Activated T-helper 17 cell treated with anti-CD3 and anti-CD28 coated beads, Interleukin-2, amount 50 U/mL, for 72 hours (primary cell): ENCODE measurements at regions not wholly inside any gene's neighbourhood (a gene's known extent, or its start where the extent isn't known, plus 50 kb on each side); places are given as distances from the start of the nearest gene placed in this dataset.
"Not testable (repeated sequence)": the region's sequence is repeated elsewhere in the genome, so short reads cannot be mapped to it uniquely, and the experiment has no call there.

Source experiments
- ATAC-seq: fragments of 150-1000 bp; cut with Tn5 transposase; replicated peaks from 2 replicates; pipeline ENCODE4 v1.10.0; 2021; ENCODE audit warnings: mild to moderate bottlenecking, moderate library complexity
- H3K27ac Mint-ChIP-seq: one replicate; pipeline ENCODE4 v1.8.0; 2022; ENCODE audit warnings: mixed read lengths
- H3K27me3 Mint-ChIP-seq: one replicate; pipeline ENCODE4 v1.8.0; 2022; ENCODE audit warnings: mixed read lengths
- H3K36me3 Mint-ChIP-seq: one replicate; pipeline ENCODE4 v1.8.0; 2022; ENCODE audit warnings: low read depth, mild to moderate bottlenecking, mixed read lengths
- H3K4me1 Mint-ChIP-seq: one replicate; pipeline ENCODE4 v1.8.0; 2022; ENCODE audit warnings: mixed read lengths
- H3K4me3 Mint-ChIP-seq: one replicate; pipeline ENCODE4 v1.8.0; 2022; ENCODE audit warnings: mild to moderate bottlenecking, mixed read lengths
- H3K9me3 Mint-ChIP-seq: one replicate; pipeline ENCODE4 v1.8.0; 2022; ENCODE audit warnings: mixed read lengths

- not testable (repeated sequence) for H3K9me3 Mint-ChIP-seq, H3K36me3 Mint-ChIP-seq, H3K27ac Mint-ChIP-seq, ATAC-seq, H3K27me3 Mint-ChIP-seq, H3K4me1 Mint-ChIP-seq, H3K4me3 Mint-ChIP-seq
These were observed 99.7 kb upstream of the ARG1 start for GRCh38 chr6:131473303-131473702.

DNA sequence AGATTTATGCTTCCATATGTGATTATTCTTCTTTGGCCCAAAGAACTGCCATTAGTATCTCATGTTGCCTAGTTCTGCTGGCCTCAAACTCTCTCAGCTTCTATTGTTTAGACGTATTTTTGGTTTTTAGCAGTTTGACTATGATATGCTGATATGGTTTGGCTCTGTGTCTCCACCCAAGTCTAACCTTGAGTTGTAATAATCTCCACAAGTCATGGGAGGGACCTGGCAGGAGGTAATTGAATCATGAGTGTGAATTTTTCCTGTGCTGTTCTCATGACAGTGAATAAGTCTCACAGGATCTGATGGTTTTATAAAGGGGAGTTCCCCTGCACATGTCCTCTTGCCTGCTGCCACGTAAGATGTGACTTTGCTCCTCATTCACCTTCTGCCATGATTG lies 96.7 kb upstream of the ARG1 start:
- no peak overlapping the region for H3K27ac Mint-ChIP-seq
- no peaks in the 10 kb centered on the region for H3K36me3 Mint-ChIP-seq
- no peaks in the 10 kb centered on the region for H3K4me1 Mint-ChIP-seq
- no peaks in the 10 kb centered on the region for H3K27me3 Mint-ChIP-seq
- no peak overlapping the region for H3K4me3 Mint-ChIP-seq
- no peaks in the 10 kb centered on the region for H3K9me3 Mint-ChIP-seq
- ATAC-seq, result no peak

DNA sequence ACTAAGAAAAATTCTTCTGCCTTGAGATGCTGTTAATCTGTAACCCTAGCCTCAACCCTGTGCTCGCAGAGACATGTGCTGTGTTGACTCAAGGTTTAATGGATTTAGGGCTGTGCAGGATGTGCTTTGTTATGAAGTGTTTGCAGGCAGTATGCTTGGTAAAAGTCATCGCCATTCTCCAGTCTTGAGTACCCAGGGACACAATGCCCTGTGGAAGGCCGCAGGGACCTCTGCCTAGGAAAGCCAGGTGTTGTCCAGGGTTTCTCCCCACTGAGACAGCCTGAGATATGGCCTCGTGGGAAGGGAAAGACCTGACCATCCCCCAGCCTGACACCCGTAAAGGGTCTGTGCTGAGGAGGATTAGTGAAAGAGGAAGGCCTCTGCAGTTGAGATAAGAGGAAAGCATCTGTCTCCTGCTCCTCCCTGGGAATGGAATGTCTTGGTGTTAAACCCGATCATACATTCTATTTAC lies 94.2 kb upstream of the ARG1 start:
- H3K36me3 Mint-ChIP-seq, H3K4me1 Mint-ChIP-seq, ATAC-seq, H3K27me3 Mint-ChIP-seq, H3K4me3 Mint-ChIP-seq, H3K27ac Mint-ChIP-seq, H3K9me3 Mint-ChIP-seq: not testable (repeated sequence)

DNA sequence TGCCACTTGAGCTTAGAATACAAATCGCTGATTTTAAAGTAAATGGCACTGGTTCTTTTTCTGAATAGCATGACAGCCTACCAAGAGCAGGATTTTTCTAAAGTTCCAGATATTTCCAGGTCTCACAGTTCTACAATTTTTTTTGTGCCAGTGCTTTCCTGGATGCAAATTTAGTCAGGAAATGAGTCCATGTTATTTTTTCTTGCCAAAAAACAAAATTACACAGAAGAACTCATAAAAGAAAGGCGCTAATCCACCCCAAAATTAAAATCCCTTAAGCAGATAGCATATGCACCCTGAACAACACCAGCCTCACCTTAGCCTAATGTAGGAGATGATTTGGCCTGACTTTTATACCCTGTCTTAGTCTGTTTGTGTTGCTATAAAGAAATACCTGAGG lies 86.4 kb upstream of the ARG1 start:
- H3K36me3 Mint-ChIP-seq, result no peaks in the 10 kb centered on the region
- no peaks in the 10 kb centered on the region for H3K4me1 Mint-ChIP-seq
- H3K9me3 Mint-ChIP-seq, result peaks cover 3% of the 10 kb centered on the region
- H3K27ac Mint-ChIP-seq, result no peak overlapping the region
- no peaks in the 10 kb centered on the region for H3K27me3 Mint-ChIP-seq
- no peak for ATAC-seq
- no peak overlapping the region for H3K4me3 Mint-ChIP-seq

GRCh38 chr6:131488780-131489179 lies 84.2 kb upstream of the ARG1 start:
- H3K4me3 Mint-ChIP-seq, result no peak overlapping the region
- no peak for ATAC-seq
- H3K36me3 Mint-ChIP-seq, result no peaks in the 10 kb centered on the region
- H3K27me3 Mint-ChIP-seq, result no peaks in the 10 kb centered on the region
- no peak overlapping the region for H3K27ac Mint-ChIP-seq
- H3K4me1 Mint-ChIP-seq, result no peaks in the 10 kb centered on the region
- peaks cover 3% of the 10 kb centered on the region for H3K9me3 Mint-ChIP-seq

DNA sequence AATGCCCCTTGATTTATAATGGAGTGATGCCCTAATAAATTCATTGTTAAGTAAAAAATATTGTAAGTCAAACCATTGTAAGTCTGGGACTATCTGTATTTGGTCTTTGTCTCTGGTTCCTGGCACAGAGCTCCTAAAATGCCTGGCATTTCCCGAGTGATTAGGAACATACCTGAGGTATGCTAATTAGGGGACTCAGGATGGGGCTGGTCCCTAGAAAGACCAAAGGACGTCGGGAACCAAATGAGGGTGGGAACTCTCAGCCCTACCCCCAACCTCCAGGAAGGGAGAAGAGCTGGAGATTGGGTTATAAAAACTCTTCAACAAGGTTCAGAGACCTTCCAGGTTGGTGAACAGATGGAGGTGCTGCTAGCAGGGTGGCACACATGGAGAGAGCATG lies 82.6 kb upstream of the ARG1 start:
- Mint-ChIP-seq H3K36me3 (no peaks in the 10 kb centered on the region), H3K9me3 (no peaks in the 10 kb centered on the region), H3K4me3 (no peak overlapping the region), H3K27ac (no peak overlapping the region), H3K27me3 (no peaks in the 10 kb centered on the region), H3K4me1 (no peaks in the 10 kb centered on the region)
- ATAC-seq, result no peak

DNA sequence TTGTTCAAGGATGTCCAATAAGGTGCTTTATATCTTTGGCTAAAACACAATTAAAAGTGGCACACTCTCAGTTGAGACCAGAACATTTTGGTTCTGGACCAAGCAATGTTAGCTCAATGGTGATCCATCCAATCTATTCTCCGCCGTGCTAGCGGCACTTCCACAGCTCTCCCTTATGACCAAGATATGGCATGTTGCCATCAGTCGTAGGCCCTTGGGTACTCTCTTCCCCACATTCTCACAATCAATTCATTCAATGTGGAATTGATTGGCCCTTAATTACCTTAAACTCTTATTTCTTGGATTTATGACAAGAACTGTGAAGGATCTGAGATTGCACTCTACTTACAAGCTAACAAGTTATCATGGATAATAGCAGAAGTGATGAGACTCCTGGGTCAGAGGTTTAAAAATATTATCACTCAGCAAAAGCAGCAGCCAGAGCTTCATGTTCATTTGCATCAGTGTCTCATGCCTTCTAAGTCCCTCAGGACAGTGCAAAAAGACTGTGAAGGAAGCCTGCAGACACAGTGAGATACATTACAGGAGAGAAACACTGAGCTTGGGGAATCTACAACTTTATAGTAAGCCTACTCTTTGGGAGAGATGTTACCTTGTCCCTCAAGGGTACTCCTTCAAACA lies 80.0 kb upstream of the ARG1 start:
- Mint-ChIP-seq H3K27me3 (no peaks in the 10 kb centered on the region), H3K36me3 (no peaks in the 10 kb centered on the region), H3K4me3 (no peak overlapping the region), H3K9me3 (peaks cover 5% of the 10 kb centered on the region), H3K4me1 (no peaks in the 10 kb centered on the region), H3K27ac (no peak overlapping the region)
- ATAC-seq, result no peak

GRCh38 chr6:131504387-131504786 lies 68.6 kb upstream of the ARG1 start:
- H3K27ac Mint-ChIP-seq, H3K27me3 Mint-ChIP-seq, H3K36me3 Mint-ChIP-seq, H3K4me3 Mint-ChIP-seq, ATAC-seq, H3K9me3 Mint-ChIP-seq, H3K4me1 Mint-ChIP-seq: not testable (repeated sequence)

- no peaks in the 10 kb centered on the region for H3K4me1 Mint-ChIP-seq
- no peaks in the 10 kb centered on the region for H3K9me3 Mint-ChIP-seq
- no peak for ATAC-seq
- no peak overlapping the region for H3K4me3 Mint-ChIP-seq
- H3K27ac Mint-ChIP-seq, result no peak overlapping the region
- H3K27me3 Mint-ChIP-seq, result no peaks in the 10 kb centered on the region
- no peaks in the 10 kb centered on the region for H3K36me3 Mint-ChIP-seq
These were observed 62.9 kb upstream of the ARG1 start for GRCh38 chr6:131510094-131510493.

GRCh38 chr6:131510591-131510990 lies 62.4 kb upstream of the ARG1 start:
- Mint-ChIP-seq H3K27ac (no peak overlapping the region), H3K4me1 (no peaks in the 10 kb centered on the region), H3K4me3 (no peak overlapping the region), H3K9me3 (no peaks in the 10 kb centered on the region), H3K36me3 (no peaks in the 10 kb centered on the region), H3K27me3 (no peaks in the 10 kb centered on the region)
- no peak for ATAC-seq

GRCh38 chr6:131519670-131520436 lies 53.2 kb upstream of the ARG1 start:
- no peak overlapping the region for H3K4me3 Mint-ChIP-seq
- peaks cover 4% of the 10 kb centered on the region for H3K4me1 Mint-ChIP-seq
- peak; percentile 85 for ATAC-seq
- no peaks in the 10 kb centered on the region for H3K36me3 Mint-ChIP-seq
- peaks cover 4% of the 10 kb centered on the region for H3K9me3 Mint-ChIP-seq
- no peaks in the 10 kb centered on the region for H3K27me3 Mint-ChIP-seq
- H3K27ac Mint-ChIP-seq, result peak overlapping the region; percentile 80
